Stimulated activated CD8-positive, alpha-beta memory T cell treated with anti-CD3 and anti-CD28 coated beads, Interleukin-15, amount 100 ng/mL, for 4 hours (primary cell): ENCODE measurements at regions not wholly inside any gene's neighbourhood (a gene's known extent, or its start where the extent isn't known, plus 50 kb on each side); places are given as distances from the start of the nearest gene placed in this dataset.

Source experiments
- DNase-seq, 2 donors: peaks; one replicate each; pipeline ENCODE4 v3.0.0-alpha.2; 2020; ENCODE audit warnings: low read depth in 2 of 2

DNA sequence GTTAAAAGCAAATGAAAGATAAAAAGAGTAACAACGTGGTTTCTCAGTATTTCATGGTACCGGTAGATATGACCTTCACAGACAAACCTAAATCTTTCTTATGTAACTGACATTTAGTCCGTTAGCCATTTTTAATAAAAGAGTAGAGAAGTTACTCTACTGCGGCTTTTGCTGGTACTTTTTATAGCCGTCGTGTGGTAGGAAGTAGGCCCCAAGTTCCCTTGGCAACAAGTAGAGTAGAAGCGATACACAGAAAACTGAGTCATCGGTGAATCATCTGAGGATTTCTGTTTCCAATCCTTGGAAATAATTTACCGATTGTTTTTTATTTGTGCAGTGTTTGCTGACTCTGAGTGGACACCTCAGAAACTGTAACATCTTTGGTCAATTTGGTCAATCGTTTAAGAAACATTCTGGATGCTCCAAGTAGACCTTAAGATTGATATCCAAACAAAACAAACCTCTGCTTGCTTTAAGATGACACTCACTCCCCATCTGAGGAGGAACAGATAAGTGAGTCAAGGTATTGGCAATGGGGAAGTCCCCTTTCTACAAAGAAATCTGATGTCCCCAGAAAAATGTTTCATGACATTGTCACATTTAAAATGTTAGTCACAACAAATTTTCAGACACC is 63.9 kb upstream of the AHR start:
- peak; percentile 22 to 55 for DNase-seq

DNA sequence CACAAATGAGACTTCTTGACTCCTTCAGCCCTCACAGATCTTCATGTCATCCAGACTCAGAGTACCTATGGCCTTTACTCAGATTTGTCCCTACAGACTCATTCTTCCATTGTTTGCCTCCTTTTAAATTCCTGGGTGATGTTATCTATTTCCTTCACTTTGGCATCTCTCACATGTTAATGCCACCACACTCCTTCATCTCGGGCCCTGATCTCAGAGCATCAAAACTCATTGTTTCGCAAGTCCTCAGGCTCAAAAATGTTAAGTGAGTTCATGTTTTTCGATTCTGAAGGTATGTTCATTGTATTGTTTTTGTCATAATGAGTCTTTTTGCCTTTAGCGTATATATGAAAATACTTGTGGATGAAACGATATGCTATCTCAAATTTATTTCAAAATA is 62.3 kb upstream of the AHR start:
- no peak for DNase-seq

DNA sequence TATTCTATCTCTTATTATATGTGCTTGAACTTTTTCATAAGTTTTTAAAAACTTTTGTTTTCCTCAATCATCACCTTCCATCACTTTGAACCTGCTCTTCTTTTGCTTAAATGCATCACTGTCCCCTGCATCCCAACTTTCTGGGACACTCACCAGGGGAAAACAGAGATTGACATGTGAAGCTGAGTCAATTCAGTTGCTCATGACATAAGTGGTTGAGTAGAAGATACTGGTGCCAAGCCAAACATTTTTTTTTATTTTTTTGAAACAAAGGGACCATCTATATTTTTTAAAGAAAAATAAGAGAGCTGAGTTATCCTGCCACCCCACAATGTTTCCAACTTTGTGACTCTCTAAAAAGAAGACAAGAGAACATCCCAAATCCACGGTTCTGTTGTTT is 61.8 kb upstream of the AHR start:
- DNase-seq: no peak

DNA sequence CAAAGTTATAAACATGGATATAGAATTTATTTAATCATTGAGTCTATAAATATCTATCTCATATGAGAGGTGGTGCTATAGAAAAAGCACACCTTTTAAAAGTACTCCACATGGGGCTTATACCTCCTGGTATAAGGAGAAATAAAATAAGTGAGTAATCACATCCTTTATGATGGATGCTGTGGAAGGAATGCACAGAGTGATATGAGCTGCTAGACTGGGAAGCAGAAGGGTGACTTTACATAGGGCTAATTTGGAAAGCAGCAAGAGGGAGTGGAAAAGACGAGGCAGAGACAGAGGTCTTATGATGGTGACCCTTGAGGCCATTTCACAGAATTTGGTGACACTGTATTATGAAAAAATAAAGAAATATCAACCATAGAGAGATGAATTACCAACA is 59.4 kb upstream of the AHR start:
- DNase-seq: no peak

DNA sequence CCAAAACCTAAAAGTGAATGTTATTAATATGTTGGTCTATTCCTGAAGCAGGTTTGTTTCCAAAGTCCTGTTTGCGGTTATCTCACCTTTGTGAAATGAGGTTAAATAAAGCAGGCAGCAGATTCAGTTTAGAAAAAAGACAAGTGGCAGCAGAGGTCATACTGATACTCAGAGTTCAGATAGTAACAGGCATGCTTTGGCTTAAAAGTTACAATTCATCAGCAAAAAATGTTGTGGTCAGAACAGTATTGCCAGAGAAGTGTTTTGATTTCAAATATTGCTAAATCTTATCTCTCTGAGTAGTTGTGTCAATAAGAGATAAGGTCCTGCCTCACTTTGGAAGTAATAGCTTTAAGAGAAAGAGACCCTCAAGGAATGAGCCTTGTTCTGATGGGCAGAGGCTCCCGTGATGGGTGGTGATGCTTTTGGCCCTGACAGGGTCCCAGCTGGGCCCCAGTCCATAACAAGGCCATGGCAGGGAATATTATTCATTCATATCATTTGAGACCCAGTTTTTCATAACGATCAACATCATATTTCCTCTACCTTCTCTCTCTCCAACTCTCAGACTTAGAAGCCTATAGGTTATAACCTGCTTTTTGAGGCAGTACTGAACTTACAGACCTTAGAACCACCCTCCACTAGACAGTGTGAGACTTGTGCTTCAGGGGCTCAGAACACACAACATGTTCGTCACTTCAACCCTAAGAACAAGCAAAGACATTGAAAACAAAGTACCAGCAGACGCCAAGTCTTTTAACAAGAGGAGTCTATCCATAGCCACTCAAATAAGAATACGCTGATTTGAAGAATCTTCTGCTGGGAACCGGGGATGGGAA is 58.5 kb upstream of the AHR start:
- no peak for DNase-seq

DNA sequence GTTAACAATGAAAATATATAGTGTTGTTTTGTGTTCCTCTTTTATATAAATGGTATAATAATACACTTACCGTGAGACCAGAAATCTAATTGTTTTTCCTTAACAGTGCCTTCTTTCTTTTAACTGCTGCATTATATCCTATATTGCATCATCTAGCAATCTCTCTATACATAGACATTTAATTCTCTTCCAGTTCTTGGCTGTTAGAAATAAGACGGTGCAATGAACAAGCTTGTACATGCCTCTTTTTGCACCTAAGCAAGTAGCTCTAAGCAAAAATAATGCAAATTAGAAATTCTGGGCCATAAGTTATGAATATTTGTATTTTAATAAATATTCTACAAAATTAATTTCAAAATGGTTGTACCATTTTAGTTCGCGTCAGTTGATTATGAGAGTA is 55.9 kb upstream of the AHR start:
- DNase-seq: no peak

DNA sequence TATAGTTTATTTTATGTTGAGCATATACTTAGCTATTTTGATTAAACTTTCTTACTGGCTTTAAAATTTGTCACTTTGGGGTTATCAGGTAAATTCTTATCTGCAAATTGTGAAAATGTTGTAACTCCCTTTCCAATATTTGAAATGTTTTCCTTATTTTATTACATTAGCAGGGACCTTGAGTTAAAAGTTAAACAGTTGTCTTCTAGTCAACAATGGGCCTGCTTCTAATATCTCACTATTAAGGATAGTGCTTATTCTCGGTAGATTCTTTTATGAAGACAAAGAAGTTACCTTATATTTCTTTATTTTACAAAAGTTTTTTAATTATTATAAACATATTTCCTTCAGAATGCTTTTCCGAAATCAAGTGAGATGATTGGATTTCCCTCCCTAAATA is 53.7 kb upstream of the AHR start:
- no peak for DNase-seq

DNA sequence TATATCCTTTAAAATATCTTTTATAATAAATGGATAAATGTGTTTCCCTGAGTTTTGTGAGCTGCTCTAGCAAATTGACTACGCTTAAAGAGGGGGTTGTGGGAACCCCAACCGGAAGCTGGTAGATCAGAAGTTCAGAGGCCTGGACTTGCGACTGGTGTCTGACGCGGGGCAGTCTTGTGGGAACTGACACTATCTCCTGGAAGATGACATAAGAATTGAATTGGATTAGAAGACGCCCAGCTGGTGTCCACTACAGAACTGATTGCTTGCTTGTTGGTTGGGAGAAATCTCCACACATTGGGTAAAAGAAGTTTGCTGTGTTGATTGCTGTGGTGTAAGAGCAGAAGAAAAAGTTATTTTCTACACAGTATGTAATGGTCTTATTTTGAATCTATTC is 51.1 kb upstream of the AHR start:
- no peak for DNase-seq

DNA sequence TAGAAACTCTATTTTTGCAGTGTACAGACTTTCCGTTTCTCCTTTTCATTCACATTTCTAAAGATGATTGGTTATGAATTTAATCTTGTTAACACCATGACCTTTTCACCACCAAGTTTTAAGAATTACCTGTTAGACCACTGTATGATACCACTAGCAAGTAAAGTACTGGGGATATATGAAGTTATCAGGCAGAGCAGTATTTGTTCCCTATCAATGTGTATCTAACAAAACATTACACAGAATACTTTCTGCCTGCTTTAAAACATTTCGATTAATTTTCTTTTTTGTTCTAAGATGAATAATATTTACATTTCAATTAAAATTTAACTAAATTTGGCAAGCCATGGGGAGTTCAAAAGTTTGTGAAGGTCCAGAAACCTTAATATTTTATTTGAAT is 49.9 kb upstream of the AHR start:
- DNase-seq: no peak
